ENCODE measurements at regions not wholly inside any gene's neighbourhood (a gene's known extent, or its start where the extent isn't known, plus 50 kb on each side); places are given as distances from the start of the nearest gene placed in this dataset.

GRCh38 chr6:84333842-84334241, 106.4 kb upstream of the CEP162 start:
- WGBS, 2 donors: 45 to 55% methylated on average over 5 of the region's 5 CpGs
- no peak overlapping the region for H3K4me3 ChIP-seq (ENCODE audit: low read depth, poor library complexity, severe bottlenecking)
- intact Hi-C loops (cut with DNase I; ENCODE audit: low total_unique reads): no loop called here
- no peak for DNase-seq (ENCODE audit: low spot score in 2 of 2)
- TF ChIP-seq CTCF (IDR thresholded peaks at IDR 0.05) (no peak), POLR2A (IDR thresholded peaks at IDR 0.05) (no peak)

GRCh38 chr6:84332139-84333034, 104.9 kb upstream of the CEP162 start:
- TF ChIP-seq CTCF (IDR thresholded peaks at IDR 0.05) (no peak), POLR2A (IDR thresholded peaks at IDR 0.05) (no peak)
- no peak overlapping the region for H3K4me3 ChIP-seq (ENCODE audit: low read depth, poor library complexity, severe bottlenecking)
- DNase-seq (ENCODE audit: low spot score in 2 of 2): no peak
- 61 to 90% methylated on average over 3 of the region's 3 CpGs for WGBS, 2 donors
- intact Hi-C loops (cut with DNase I; ENCODE audit: low total_unique reads): no loop called here

- intact Hi-C loops (cut with DNase I; ENCODE audit: low total_unique reads): no loop called here
These were observed 102.9 kb upstream of the CEP162 start for GRCh38 chr6:84330325-84330724.

GRCh38 chr6:84329516-84329915, 102.1 kb upstream of the CEP162 start:
- WGBS, 2 donors: 33 to 37% methylated on average over 2 of the region's 2 CpGs
- intact Hi-C loops (cut with DNase I; ENCODE audit: low total_unique reads): no loop called here
- H3K4me3 ChIP-seq (ENCODE audit: low read depth, poor library complexity, severe bottlenecking): no peak overlapping the region
- TF ChIP-seq CTCF (IDR thresholded peaks at IDR 0.05) (no peak), POLR2A (IDR thresholded peaks at IDR 0.05) (no peak)
- DNase-seq (ENCODE audit: low spot score in 2 of 2): no peak

More at GRCh38 chr6:84330325-84330724, 102.9 kb upstream of the CEP162 start:
- no peak for TF ChIP-seq CTCF (IDR thresholded peaks at IDR 0.05)
- TF ChIP-seq POLR2A (IDR thresholded peaks at IDR 0.05): no peak
- 69 to 87% methylated on average over 2 of the region's 2 CpGs for WGBS, 2 donors
- no peak for DNase-seq (ENCODE audit: low spot score in 2 of 2)
- no peak overlapping the region for H3K4me3 ChIP-seq (ENCODE audit: low read depth, poor library complexity, severe bottlenecking)

GRCh38 chr6:84329077-84329476, 101.6 kb upstream of the CEP162 start:
- H3K4me3 ChIP-seq (ENCODE audit: low read depth, poor library complexity, severe bottlenecking): no peak overlapping the region
- no peak for TF ChIP-seq CTCF (IDR thresholded peaks at IDR 0.05)
- no peak for TF ChIP-seq POLR2A (IDR thresholded peaks at IDR 0.05)
- no peak for DNase-seq (ENCODE audit: low spot score in 2 of 2)
- 61 to 64% methylated on average over 3 of the region's 3 CpGs for WGBS, 2 donors
- intact Hi-C loops (cut with DNase I; ENCODE audit: low total_unique reads): no loop called here
